Ovary (tissue), 7 donors: ENCODE measurements at regions not wholly inside any gene's neighbourhood (a gene's known extent, or its start where the extent isn't known, plus 50 kb on each side); places are given as distances from the start of the nearest gene placed in this dataset.

ENCODE experiments used
- DNase-seq, 5 donors: peaks; one replicate each; pipeline ENCODE4 v3.0.0-alpha.2; 2019 to 2020
- H3K27ac ChIP-seq, 2 donors: fragments of 200-600 bp; one replicate each; pipeline versions ENCODE4 v1.5.1 to v1.8.0; 2019 to 2022
- H3K27me3 ChIP-seq: fragments of 200-600 bp; one replicate; pipeline ENCODE4 v1.8.0; 2022
- H3K36me3 ChIP-seq: fragments of 200-600 bp; sonication (generic); one replicate; pipeline ENCODE4 v1.5.1; 2019
- H3K4me1 ChIP-seq: one replicate; pipeline ENCODE4 v1.8.1; 2013; ENCODE audit warnings: mild to moderate bottlenecking, moderate library complexity; ENCODE audit not compliant: insufficient read depth
- H3K4me3 ChIP-seq: fragments of 200-600 bp; sonication (generic); one replicate; pipeline ENCODE4 v1.5.1; 2017
- H3K9me3 ChIP-seq, 2 donors: fragments of 200-600 bp in 1 of 2; sonication (generic) in 1 of 2; one replicate each; pipeline versions ENCODE4 v1.5.1 to v1.8.1; 2013 to 2019; ENCODE audit warnings: mild to moderate bottlenecking in 1 of 2, moderate library complexity in 1 of 2
- CTCF ChIP-seq, 3 donors: fragments of 450-650 bp in 2 of 3; fragments of 200-600 bp in 1 of 3; IDR thresholded peaks; one replicate each; pipeline versions ENCODE4 v1.5.1 to v1.8.0; 2016 to 2022; ENCODE audit warnings: antibody characterized with exemption in 3 of 3, mild to moderate bottlenecking in 1 of 3
- EP300 ChIP-seq: sonication (generic); formaldehyde crosslinking; IDR thresholded peaks from one replicate; pipeline ENCODE4 v1.6.1; 2017; ENCODE audit warnings: antibody characterized with exemption
- POLR2A ChIP-seq: fragments of 450-650 bp; IDR thresholded peaks from one replicate; pipeline ENCODE4 v1.6.1; 2017; ENCODE audit warnings: antibody characterized with exemption, mild to moderate bottlenecking, moderate library complexity
- WGBS, 3 donors: extraction: QIAGEN DNeasy Blood & Tissue Kit in 1 of 3; methylation state at CpG; one replicate each; pipeline versions ENCODE4 v1.1.5 to v1.1.7; 2013 to 2017; 5-methylcytosine and 5-hydroxymethylcytosine counted together
- intact Hi-C, 4 donors: fragments of 100-400 bp; cut with DNase I; formaldehyde crosslinking; loops; one replicate each; pipeline versions ENCODE4 v1.11.0 to v1.15.1; 2022 to 2023
- donor health status: DM: no; HTN: no; CAD: no; lungs with moderate emphysema.
- donor health status: DM: no; HTN: no; CAD: no.
- donor health status: Bipolar disorder and iron deficiency.
- donor health status: DM: no; HTN: no; CAD: no.
- donor health status: DM: yes; HTN: yes; CAD: no.

GRCh38 chr16:5480431-5481195 is 383.0 kb upstream of the EEF2KMT start:
- Histone ChIP-seq H3K4me1 (no peaks in the 10 kb centered on the region), H3K9me3 (peaks cover 0 to 2% of the 10 kb centered on the region in 2 donors), H3K27me3 (no peaks in the 10 kb centered on the region), H3K36me3 (no peaks in the 10 kb centered on the region), H3K27ac (no peak overlapping the region), H3K4me3 (no peak overlapping the region)
- 61 to 64% (median 63%) methylated on average over 7 of the region's 7 CpGs for WGBS, 3 donors
- no peak for TF ChIP-seq CTCF (IDR thresholded peaks at IDR 0.05)
- no peak for TF ChIP-seq POLR2A
- TF ChIP-seq EP300 = no peak
- no peak for DNase-seq
- intact Hi-C loops = no loop called here

GRCh38 chr16:5479926-5480325 is 382.3 kb upstream of the EEF2KMT start:
- Histone ChIP-seq H3K4me1 (no peaks in the 10 kb centered on the region), H3K4me3 (no peak overlapping the region), H3K9me3 (peaks cover 0 to 2% of the 10 kb centered on the region in 2 donors), H3K36me3 (no peaks in the 10 kb centered on the region), H3K27me3 (no peaks in the 10 kb centered on the region), H3K27ac (no peak overlapping the region)
- intact Hi-C loops = no loop called here
- WGBS, 3 donors = 3 to 6% (median 6%) methylated on average over 3 of the region's 3 CpGs
- DNase-seq = no peak
- TF ChIP-seq EP300 (no peak), POLR2A (no peak), CTCF (IDR thresholded peaks at IDR 0.05) (no peak)

- WGBS, 3 donors = 50 to 67% (median 52%) methylated on average over 7 of the region's 7 CpGs
- Histone ChIP-seq H3K4me3 (no peak overlapping the region), H3K36me3 (no peaks in the 10 kb centered on the region), H3K27ac (no peak overlapping the region), H3K4me1 (no peaks in the 10 kb centered on the region), H3K27me3 (no peaks in the 10 kb centered on the region), H3K9me3 (peaks cover 0 to 2% of the 10 kb centered on the region in 2 donors)
- no peak for TF ChIP-seq POLR2A
- TF ChIP-seq CTCF (IDR thresholded peaks at IDR 0.05) = no peak
- no peak for TF ChIP-seq EP300
- no peak for DNase-seq
- intact Hi-C loops = no loop called here
Measured at GRCh38 chr16:5478036-5478435, 380.4 kb upstream of the EEF2KMT start.

- Histone ChIP-seq H3K36me3 (no peaks in the 10 kb centered on the region), H3K27me3 (no peaks in the 10 kb centered on the region), H3K4me3 (no peak overlapping the region), H3K27ac (no peak overlapping the region), H3K9me3 (peaks cover 0 to 2% of the 10 kb centered on the region in 2 donors), H3K4me1 (no peaks in the 10 kb centered on the region)
- WGBS, 3 donors = 67 to 72% (median 68%) methylated on average over 6 of the region's 6 CpGs
- intact Hi-C loops = no loop called here
- DNase-seq = no peak
- TF ChIP-seq POLR2A (no peak), EP300 (no peak), CTCF (IDR thresholded peaks at IDR 0.05) (no peak)
Measured at GRCh38 chr16:5477251-5477650, 379.7 kb upstream of the EEF2KMT start.
